Ovary (tissue), 3 donors: ENCODE measurements at regions not wholly inside any gene's neighbourhood (a gene's known extent, or its start where the extent isn't known, plus 50 kb on each side); places are given as distances from the start of the nearest gene placed in this dataset.

ENCODE experiments used
- CTCF ChIP-seq, 3 donors: fragments of 450-650 bp in 2 of 3; fragments of 200-600 bp in 1 of 3; IDR thresholded peaks; one replicate each; pipeline versions ENCODE4 v1.5.1 to v1.8.0; 2016 to 2022; ENCODE audit warnings: antibody characterized with exemption in 3 of 3, mild to moderate bottlenecking in 1 of 3
- POLR2A ChIP-seq: fragments of 450-650 bp; IDR thresholded peaks from one replicate; pipeline ENCODE4 v1.6.1; 2017; ENCODE audit warnings: antibody characterized with exemption, mild to moderate bottlenecking, moderate library complexity
- donor health status: DM: no; HTN: no; CAD: no.

DNA sequence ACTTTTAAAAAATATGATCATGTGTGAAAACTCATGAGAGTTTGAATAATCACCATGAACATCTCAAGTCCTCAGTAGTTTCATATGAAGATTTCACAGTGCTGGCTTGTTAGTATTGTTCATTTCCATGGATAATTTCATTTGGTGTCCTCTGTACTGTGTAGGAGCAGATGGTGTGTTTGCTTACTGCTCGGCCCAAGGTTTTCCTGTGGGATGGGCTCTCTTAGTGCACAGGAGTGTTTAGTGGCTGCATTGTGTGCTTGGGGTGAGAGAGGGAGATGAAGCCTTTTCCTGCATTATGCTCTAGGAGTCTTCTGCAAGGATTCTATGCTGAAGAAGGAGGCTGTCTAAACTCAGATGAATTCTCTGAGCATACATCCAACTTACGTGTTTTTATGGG, 270.6 kb downstream of the SOCS6 start:
- TF ChIP-seq CTCF (IDR thresholded peaks at IDR 0.05) (no peak), POLR2A (no peak)
